ENCODE measurements at regions not wholly inside any gene's neighbourhood (a gene's known extent, or its start where the extent isn't known, plus 50 kb on each side); places are given as distances from the start of the nearest gene placed in this dataset.

- TF ChIP-seq CTCF (conservative IDR thresholded peaks at IDR 0.05) (no peak), ZFX (IDR thresholded peaks at IDR 0.05) (no peak)
Observed at GRCh38 chr11:19332476-19332875, 91.7 kb upstream of the E2F8 start.

Measured in C4-2B (cell line).